ENCODE measurements at regions not wholly inside any gene's neighbourhood (a gene's known extent, or its start where the extent isn't known, plus 50 kb on each side); places are given as distances from the start of the nearest gene placed in this dataset.

DNA sequence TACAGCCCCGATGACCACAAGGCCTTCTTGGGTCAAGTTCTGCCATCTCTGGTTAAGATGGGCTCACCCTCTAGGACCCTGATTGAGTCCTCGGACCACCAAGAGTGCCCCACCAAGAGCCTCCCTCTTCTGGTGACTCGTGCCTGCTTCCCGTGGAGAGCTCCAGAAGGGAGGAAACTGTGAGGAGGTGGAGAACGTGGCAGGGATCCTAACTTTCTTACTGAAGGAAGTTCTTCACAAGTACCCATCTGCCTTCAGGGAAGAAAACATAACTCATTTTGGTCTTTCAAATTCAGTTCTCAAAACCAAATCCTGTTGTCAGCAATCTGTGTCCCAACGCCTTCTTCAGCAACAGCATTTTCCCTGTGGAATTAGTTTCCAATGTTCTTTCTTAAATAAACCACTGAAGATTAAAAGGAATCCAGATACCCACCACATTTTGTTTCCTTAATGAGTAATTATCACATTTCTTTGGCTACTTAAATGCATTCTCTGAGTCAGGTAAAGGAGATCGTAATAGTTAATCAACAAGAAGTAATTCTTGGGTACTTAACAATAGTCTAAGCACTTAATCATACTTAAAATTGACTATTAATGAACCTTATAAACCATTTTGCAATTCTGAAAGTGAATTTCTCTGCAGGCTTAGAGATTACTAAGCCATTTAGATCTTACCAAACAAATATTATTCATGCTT, 185.8 kb upstream of the SGK1 start:
- Histone ChIP-seq H2AFZ (ENCODE audit: low read depth) (no peak overlapping the region), H3K27ac (no peak overlapping the region), H3K4me3 (IDR thresholded peaks at IDR 0.05; ENCODE audit: insufficient read depth, low read depth, low read length) (no peak overlapping the region), H3K4me2 (no peak overlapping the region), H4K20me1 (ENCODE audit: insufficient read depth) (no peaks in the 10 kb centered on the region), H3K4me1 (ENCODE audit: low read depth, poor library complexity, severe bottlenecking) (no peaks in the 10 kb centered on the region), H3K79me2 (ENCODE audit: insufficient read depth, low read depth) (no peaks in the 10 kb centered on the region), H3K9ac (no peak overlapping the region), H3K36me3 (ENCODE audit: insufficient read depth) (no peaks in the 10 kb centered on the region), H3K27me3 (ENCODE audit: insufficient read depth, low read depth) (no peaks in the 10 kb centered on the region)
- TF ChIP-seq, protein P1, sequence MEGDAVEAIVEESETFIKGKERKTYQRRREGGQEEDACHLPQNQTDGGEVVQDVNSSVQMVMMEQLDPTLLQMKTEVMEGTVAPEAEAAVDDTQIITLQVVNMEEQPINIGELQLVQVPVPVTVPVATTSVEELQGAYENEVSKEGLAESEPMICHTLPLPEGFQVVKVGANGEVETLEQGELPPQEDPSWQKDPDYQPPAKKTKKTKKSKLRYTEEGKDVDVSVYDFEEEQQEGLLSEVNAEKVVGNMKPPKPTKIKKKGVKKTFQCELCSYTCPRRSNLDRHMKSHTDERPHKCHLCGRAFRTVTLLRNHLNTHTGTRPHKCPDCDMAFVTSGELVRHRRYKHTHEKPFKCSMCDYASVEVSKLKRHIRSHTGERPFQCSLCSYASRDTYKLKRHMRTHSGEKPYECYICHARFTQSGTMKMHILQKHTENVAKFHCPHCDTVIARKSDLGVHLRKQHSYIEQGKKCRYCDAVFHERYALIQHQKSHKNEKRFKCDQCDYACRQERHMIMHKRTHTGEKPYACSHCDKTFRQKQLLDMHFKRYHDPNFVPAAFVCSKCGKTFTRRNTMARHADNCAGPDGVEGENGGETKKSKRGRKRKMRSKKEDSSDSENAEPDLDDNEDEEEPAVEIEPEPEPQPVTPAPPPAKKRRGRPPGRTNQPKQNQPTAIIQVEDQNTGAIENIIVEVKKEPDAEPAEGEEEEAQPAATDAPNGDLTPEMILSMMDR (conservative IDR thresholded peaks at IDR 0.05; ENCODE audit: low read depth, low read length), result no peak

DNA sequence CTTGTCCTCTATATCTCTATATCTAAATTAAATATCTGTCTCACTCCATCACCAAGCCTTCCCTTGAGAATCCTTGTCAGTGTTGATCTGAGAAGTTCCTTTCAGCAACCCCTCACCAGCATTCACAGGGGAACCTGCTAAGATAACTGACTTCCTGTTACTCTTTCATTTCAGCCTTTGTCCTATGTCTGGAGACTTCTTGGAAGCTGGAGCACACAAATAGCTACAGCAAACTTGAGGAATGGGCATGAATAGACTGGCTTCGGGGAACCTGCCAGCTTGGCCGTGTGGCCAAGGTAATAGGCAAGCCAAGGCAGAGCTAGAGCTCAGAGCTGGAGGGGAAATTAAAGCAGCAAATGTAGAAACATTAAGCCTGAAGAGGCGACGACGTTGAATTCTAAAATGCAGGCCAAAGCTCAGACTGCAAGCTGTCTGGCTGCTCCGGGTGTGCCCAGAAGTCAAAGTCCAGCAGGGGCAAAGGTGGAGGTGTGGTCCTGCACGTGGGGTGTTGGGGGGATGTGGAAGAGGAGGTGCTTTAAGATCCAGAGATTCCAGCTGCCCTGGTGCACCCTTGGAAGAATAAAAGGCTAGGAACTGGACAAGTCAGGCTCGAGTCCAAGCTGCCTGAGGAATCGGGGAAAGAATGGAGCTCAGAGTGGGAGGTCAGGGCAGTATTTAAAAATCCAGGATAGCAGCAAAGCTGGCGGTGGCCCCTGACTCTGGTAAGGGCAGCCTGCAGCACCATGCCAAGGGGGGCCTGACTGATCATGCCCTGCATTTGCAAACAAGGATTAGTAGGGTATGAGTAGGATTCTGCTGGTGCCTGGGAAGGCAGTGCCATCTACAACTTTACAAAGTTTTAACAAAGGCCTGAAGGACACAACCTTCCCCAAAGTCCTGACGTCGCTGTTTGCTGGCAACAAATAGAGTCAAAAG, 185.0 kb upstream of the SGK1 start:
- no peak overlapping the region for H3K4me2 ChIP-seq
- no peak overlapping the region for H3K9ac ChIP-seq
- no peak overlapping the region for H2AFZ ChIP-seq (ENCODE audit: low read depth)
- H3K4me1 ChIP-seq (ENCODE audit: low read depth, poor library complexity, severe bottlenecking), result no peaks in the 10 kb centered on the region
- H3K4me3 ChIP-seq (IDR thresholded peaks at IDR 0.05; ENCODE audit: insufficient read depth, low read depth, low read length), result no peak overlapping the region
- H3K36me3 ChIP-seq (ENCODE audit: insufficient read depth), result no peaks in the 10 kb centered on the region
- TF ChIP-seq, protein P1 (conservative IDR thresholded peaks at IDR 0.05; ENCODE audit: low read depth, low read length), result no peak
- no peaks in the 10 kb centered on the region for H3K27me3 ChIP-seq (ENCODE audit: insufficient read depth, low read depth)
- H3K79me2 ChIP-seq (ENCODE audit: insufficient read depth, low read depth), result no peaks in the 10 kb centered on the region
- H4K20me1 ChIP-seq (ENCODE audit: insufficient read depth), result no peaks in the 10 kb centered on the region
- no peak overlapping the region for H3K27ac ChIP-seq

DNA sequence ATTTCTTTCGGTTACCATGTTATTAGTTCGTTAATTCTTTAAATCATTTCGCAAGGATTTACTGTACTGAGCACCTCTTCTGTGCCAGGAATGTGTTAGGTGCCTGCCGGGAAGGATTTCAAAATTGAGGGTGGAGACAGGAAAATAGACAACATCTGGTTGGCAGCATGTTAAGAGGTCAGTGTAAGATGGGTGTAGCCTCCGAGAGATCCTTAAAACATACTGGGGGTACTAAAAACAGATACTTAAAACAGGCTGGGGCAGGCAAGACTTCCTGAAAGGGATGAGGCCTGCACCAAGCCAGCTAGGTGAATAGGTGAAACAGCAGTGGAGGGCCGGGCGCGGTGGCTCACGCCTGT, 178.0 kb upstream of the SGK1 start:
- Histone ChIP-seq H3K4me3 (IDR thresholded peaks at IDR 0.05; ENCODE audit: insufficient read depth, low read depth, low read length) (no peak overlapping the region), H3K36me3 (ENCODE audit: insufficient read depth) (no peaks in the 10 kb centered on the region), H2AFZ (ENCODE audit: low read depth) (no peak overlapping the region), H4K20me1 (ENCODE audit: insufficient read depth) (no peaks in the 10 kb centered on the region), H3K4me2 (no peak overlapping the region), H3K27ac (no peak overlapping the region), H3K9ac (no peak overlapping the region), H3K79me2 (ENCODE audit: insufficient read depth, low read depth) (no peaks in the 10 kb centered on the region), H3K4me1 (ENCODE audit: low read depth, poor library complexity, severe bottlenecking) (no peaks in the 10 kb centered on the region), H3K27me3 (ENCODE audit: insufficient read depth, low read depth) (no peaks in the 10 kb centered on the region)
- TF ChIP-seq, protein P1 (conservative IDR thresholded peaks at IDR 0.05; ENCODE audit: low read depth, low read length), result no peak

DNA sequence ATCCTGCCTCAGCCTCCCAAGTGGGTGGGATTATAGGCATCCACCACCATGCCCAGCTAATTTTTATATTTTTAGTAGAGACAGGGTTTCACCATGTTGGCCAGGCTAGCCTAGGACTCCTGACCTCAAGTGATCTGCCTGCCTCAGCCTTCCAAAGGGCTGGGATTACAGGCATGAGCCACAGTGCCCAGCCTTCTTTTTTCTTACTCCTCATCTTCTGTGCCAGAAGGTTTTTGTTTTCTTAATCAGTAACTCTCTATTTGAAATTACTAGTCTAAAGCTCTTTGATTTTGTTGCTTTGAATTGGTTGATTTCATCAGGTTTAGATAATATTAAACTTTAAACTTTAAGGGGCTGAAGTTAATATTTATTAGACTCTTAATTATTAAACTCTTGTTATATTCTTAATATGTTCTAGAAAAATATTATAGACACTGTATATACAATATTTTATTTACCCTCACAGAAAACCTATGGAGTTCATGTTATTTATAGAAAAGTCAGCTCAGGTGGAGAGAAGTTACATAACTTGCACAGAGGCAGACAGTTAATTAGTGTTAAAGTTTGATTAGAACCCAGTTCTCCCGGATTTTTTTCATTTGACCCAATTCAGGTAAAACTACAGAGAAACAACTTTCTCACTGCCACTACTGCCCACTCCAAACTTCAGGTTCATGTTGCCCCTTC, 177.4 kb upstream of the SGK1 start:
- no peaks in the 10 kb centered on the region for H3K4me1 ChIP-seq (ENCODE audit: low read depth, poor library complexity, severe bottlenecking)
- H4K20me1 ChIP-seq (ENCODE audit: insufficient read depth), result no peaks in the 10 kb centered on the region
- no peaks in the 10 kb centered on the region for H3K36me3 ChIP-seq (ENCODE audit: insufficient read depth)
- H3K9ac ChIP-seq, result no peak overlapping the region
- TF ChIP-seq, protein P1 (conservative IDR thresholded peaks at IDR 0.05; ENCODE audit: low read depth, low read length), result no peak
- H3K4me3 ChIP-seq (IDR thresholded peaks at IDR 0.05; ENCODE audit: insufficient read depth, low read depth, low read length), result no peak overlapping the region
- no peaks in the 10 kb centered on the region for H3K79me2 ChIP-seq (ENCODE audit: insufficient read depth, low read depth)
- no peak overlapping the region for H3K4me2 ChIP-seq
- H3K27ac ChIP-seq, result no peak overlapping the region
- no peak overlapping the region for H2AFZ ChIP-seq (ENCODE audit: low read depth)
- H3K27me3 ChIP-seq (ENCODE audit: insufficient read depth, low read depth), result no peaks in the 10 kb centered on the region

Measured in KMS-11 (cell line).